ENCODE measurements at regions not wholly inside any gene's neighbourhood (a gene's known extent, or its start where the extent isn't known, plus 50 kb on each side); places are given as distances from the start of the nearest gene placed in this dataset.

GRCh38 chr10:24054421-24054820 lies 154.5 kb upstream of the KIAA1217 start:
- Histone ChIP-seq H3K27me3 (no peaks in the 10 kb centered on the region), H3K36me3 (no peaks in the 10 kb centered on the region), H3K4me1 (no peaks in the 10 kb centered on the region), H3K27ac (no peak overlapping the region), H3K4me3 (no peak overlapping the region), H3K9me3 (peaks cover 5% of the 10 kb centered on the region)
- no peak for DNase-seq
- TF ChIP-seq CTCF (IDR thresholded peaks at IDR 0.05): no peak
- no peak for ATAC-seq
- intact Hi-C loops (cut with DNase I): no loop called here

GRCh38 chr10:24080207-24080606 lies 128.7 kb upstream of the KIAA1217 start:
- intact Hi-C loops (cut with DNase I): no loop called here
- Histone ChIP-seq H3K27me3 (no peaks in the 10 kb centered on the region), H3K36me3 (no peaks in the 10 kb centered on the region), H3K4me3 (no peak overlapping the region), H3K4me1 (no peaks in the 10 kb centered on the region), H3K9me3 (no peaks in the 10 kb centered on the region), H3K27ac (no peak overlapping the region)
- DNase-seq (no peak), ATAC-seq (no peak)
- no peak for TF ChIP-seq CTCF (IDR thresholded peaks at IDR 0.05)

- no peaks in the 10 kb centered on the region for H3K27me3 ChIP-seq
- intact Hi-C loops (cut with DNase I): no loop called here
- no peak overlapping the region for H3K4me3 ChIP-seq
- no peaks in the 10 kb centered on the region for H3K9me3 ChIP-seq
- DNase-seq (no peak), ATAC-seq (no peak)
- H3K36me3 ChIP-seq: no peaks in the 10 kb centered on the region
- H3K4me1 ChIP-seq: no peaks in the 10 kb centered on the region
- TF ChIP-seq CTCF (IDR thresholded peaks at IDR 0.05): no peak
- no peak overlapping the region for H3K27ac ChIP-seq
Observed at GRCh38 chr10:24086296-24087086, 122.4 kb upstream of the KIAA1217 start.

GRCh38 chr10:24091256-24091655 lies 117.7 kb upstream of the KIAA1217 start:
- intact Hi-C loops (cut with DNase I): no loop called here
- Histone ChIP-seq H3K4me3 (no peak overlapping the region), H3K36me3 (no peaks in the 10 kb centered on the region), H3K9me3 (no peaks in the 10 kb centered on the region), H3K4me1 (no peaks in the 10 kb centered on the region), H3K27me3 (no peaks in the 10 kb centered on the region), H3K27ac (no peak overlapping the region)
- no peak for ATAC-seq
- TF ChIP-seq CTCF (IDR thresholded peaks at IDR 0.05): no peak
- no peak for DNase-seq

GRCh38 chr10:24096281-24096680 lies 112.7 kb upstream of the KIAA1217 start:
- Histone ChIP-seq H3K4me3 (no peak overlapping the region), H3K27ac (no peak overlapping the region), H3K27me3 (no peaks in the 10 kb centered on the region), H3K4me1 (no peaks in the 10 kb centered on the region), H3K36me3 (no peaks in the 10 kb centered on the region), H3K9me3 (no peaks in the 10 kb centered on the region)
- no peak for TF ChIP-seq CTCF (IDR thresholded peaks at IDR 0.05)
- no peak for ATAC-seq
- intact Hi-C loops (cut with DNase I): no loop called here
- no peak for DNase-seq

Measured in upper lobe of right lung (tissue), 1 donor.